Heart left ventricle (tissue), 13 donors: ENCODE measurements at regions not wholly inside any gene's neighbourhood (a gene's known extent, or its start where the extent isn't known, plus 50 kb on each side); places are given as distances from the start of the nearest gene placed in this dataset.

ENCODE experiments used
- POLR2A ChIP-seq, 2 donors: fragments of 450-650 bp; IDR thresholded peaks; one replicate each; pipeline ENCODE4 v1.6.1; 2017; ENCODE audit warnings: antibody characterized with exemption in 2 of 2, mild to moderate bottlenecking in 2 of 2, moderate library complexity in 2 of 2
- TF ChIP-seq, protein P1 (sequence below), 12 donors: fragments of 200-600 bp; sonication (generic) in 4 of 12; IDR thresholded peaks; one replicate each; pipeline versions ENCODE4 v1.5.0 to v1.8.0; 2018 to 2022; ENCODE audit warnings: antibody characterized with exemption in 12 of 12, mild to moderate bottlenecking in 5 of 12
- donor health status: ischemic (EF 13 %, LVEDD 7.1; RV severe dilation, severe dysfunction).
- donor health status: DM: no; HTN: yes; CAD: no.
- donor health status: DM: no; HTN: no; CAD: no.
- donor health status: ischemic (EF 25% LVEDD 6.9; RV normal size, moderate dysfunction).
- donor health status: ischemic (EF 25% LVEDD 5.7; RV mildly dilated, moderate dysfunction).
- donor health status: ischemic (EF 35%, LVEDD 5.7; RV mildly dilated, moderate dysfunction).
- donor health status: nonischemic (EF 11% LVEDD 7.7; RV severe dilation, severe dysfunction).
- donor health status: DM: yes; HTN: yes; CAD: no.
- donor health status: PGD.
- donor health status: ischemic (EF 29% LVEDD 5.4; RV normal size, mild dysfunction).
- donor health status: nonischemic (EF 23%, LVEDD 6.1; RV moderate dilation, normal function).

DNA sequence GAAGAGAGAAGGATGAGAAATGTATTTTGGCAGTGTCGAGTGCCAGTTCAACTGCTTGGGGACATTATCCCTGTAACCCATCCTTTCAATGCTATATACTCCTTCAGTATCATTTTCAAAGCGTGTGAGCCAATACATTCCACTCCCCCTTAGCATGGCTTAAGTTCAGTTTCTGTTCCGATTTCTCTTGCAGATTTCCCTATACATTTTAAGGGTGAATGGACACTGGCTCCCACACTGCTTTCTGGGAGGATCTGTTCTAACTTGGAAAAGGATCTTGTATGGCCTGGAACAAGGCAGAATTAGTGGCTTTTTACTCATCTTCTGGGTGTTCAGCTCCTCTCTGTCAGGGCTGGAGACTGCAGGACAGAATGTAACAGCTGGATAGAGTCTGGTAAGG lies 333.8 kb downstream of the HAPSTR1 start:
- TF ChIP-seq, protein P1, sequence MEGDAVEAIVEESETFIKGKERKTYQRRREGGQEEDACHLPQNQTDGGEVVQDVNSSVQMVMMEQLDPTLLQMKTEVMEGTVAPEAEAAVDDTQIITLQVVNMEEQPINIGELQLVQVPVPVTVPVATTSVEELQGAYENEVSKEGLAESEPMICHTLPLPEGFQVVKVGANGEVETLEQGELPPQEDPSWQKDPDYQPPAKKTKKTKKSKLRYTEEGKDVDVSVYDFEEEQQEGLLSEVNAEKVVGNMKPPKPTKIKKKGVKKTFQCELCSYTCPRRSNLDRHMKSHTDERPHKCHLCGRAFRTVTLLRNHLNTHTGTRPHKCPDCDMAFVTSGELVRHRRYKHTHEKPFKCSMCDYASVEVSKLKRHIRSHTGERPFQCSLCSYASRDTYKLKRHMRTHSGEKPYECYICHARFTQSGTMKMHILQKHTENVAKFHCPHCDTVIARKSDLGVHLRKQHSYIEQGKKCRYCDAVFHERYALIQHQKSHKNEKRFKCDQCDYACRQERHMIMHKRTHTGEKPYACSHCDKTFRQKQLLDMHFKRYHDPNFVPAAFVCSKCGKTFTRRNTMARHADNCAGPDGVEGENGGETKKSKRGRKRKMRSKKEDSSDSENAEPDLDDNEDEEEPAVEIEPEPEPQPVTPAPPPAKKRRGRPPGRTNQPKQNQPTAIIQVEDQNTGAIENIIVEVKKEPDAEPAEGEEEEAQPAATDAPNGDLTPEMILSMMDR (IDR thresholded peaks at IDR 0.05), result no peak
- TF ChIP-seq POLR2A (IDR thresholded peaks at IDR 0.05), result no peak
